Erythroblast (primary cell): ENCODE measurements at regions not wholly inside any gene's neighbourhood (a gene's known extent, or its start where the extent isn't known, plus 50 kb on each side); places are given as distances from the start of the nearest gene placed in this dataset.

Source experiments
- GATA1 ChIP-seq: IDR thresholded peaks from 2 replicates; pipeline ENCODE4 v1.6.1; 2011; ENCODE audit warnings: low read depth, mild to moderate bottlenecking, control low read depth, low read length, moderate library complexity
- POLR2A ChIP-seq: IDR thresholded peaks from 2 replicates; pipeline ENCODE4 v1.6.1; 2011; ENCODE audit warnings: mild to moderate bottlenecking, low read length

- TF ChIP-seq GATA1 (no peak), POLR2A (no peak)
Measured at GRCh38 chr15:92324101-92324963, 69.3 kb upstream of the ST8SIA2 start.
